Pancreas (tissue), 10 donors: ENCODE measurements at regions not wholly inside any gene's neighbourhood (a gene's known extent, or its start where the extent isn't known, plus 50 kb on each side); places are given as distances from the start of the nearest gene placed in this dataset.

Source experiments
- ATAC-seq, 4 donors: fragments of 200-7000 bp; cut with Tn5 transposase; one replicate each; pipeline versions ENCODE4 v1.8.0 to v1.9.1; 2020; ENCODE audit warnings: mild to moderate bottlenecking in 4 of 4, moderate library complexity in 4 of 4
- DNase-seq, 6 donors: peaks; one replicate each; pipeline ENCODE4 v3.0.0-alpha.2; 2020
- FAIRE-seq: peaks from 2 replicates; lab custom pipeline; 2012; peaks lifted over from hg19 to GRCh38; lab: Jason Lieb, UNC
- H3K27ac ChIP-seq, 4 donors: fragments of 200-600 bp; sonication (generic); 1 replicate in 3 of 4; 2 replicates in 1 of 4; pipeline versions ENCODE4 v1.5.0 to v1.8.0; 2020
- H3K27me3 ChIP-seq, 4 donors: fragments of 200-600 bp; one replicate each; pipeline ENCODE4 v1.8.0; 2021
- H3K36me3 ChIP-seq, 3 donors: fragments of 200-600 bp; sonication (generic) in 1 of 3; one replicate each; pipeline versions ENCODE4 v1.5.0 to v1.8.0; 2020 to 2021
- H3K4me1 ChIP-seq, 3 donors: fragments of 200-600 bp; one replicate each; pipeline ENCODE4 v1.8.0; 2021
- H3K4me3 ChIP-seq, 4 donors: fragments of 200-600 bp; sonication (generic) in 2 of 4; one replicate each; pipeline versions ENCODE4 v1.5.0 to v1.8.0; 2020 to 2021
- H3K9me3 ChIP-seq, 4 donors: fragments of 200-600 bp; one replicate each; pipeline ENCODE4 v1.8.0; 2021
- CTCF ChIP-seq, 4 donors: fragments of 200-600 bp; sonication (generic) in 3 of 4; IDR thresholded peaks; one replicate each; pipeline versions ENCODE4 v1.5.0 to v1.8.0; 2021; ENCODE audit warnings: antibody characterized with exemption in 4 of 4
- WGBS, 2 donors: extraction: QIAGEN DNeasy Blood & Tissue Kit; methylation state at CpG; one replicate each; pipeline ENCODE4 v1.1.7; 2013; 5-methylcytosine and 5-hydroxymethylcytosine counted together
- intact Hi-C, 3 donors: fragments of 100-400 bp; cut with DNase I; formaldehyde crosslinking; loops; one replicate each; pipeline versions ENCODE4 v1.11.1 to v1.14.2; 2022
- donor health status: healthy with polysubstance abuse.
- donor health status: DM: no; HTN: no; CAD: no; lungs with moderate emphysema.
- donor health status: DM: no; HTN: no; CAD: no.
- donor health status: control.
- donor health status: control.
- donor health status: Bipolar disorder and iron deficiency.
- donor health status: DM: yes; HTN: yes; CAD: no.
- donor health status: DM: no; HTN: no; CAD: no.
- donor health status: DM: no; HTN: no; CAD: no.
- donor health status: DM: yes; HTN: yes; CAD: no.

GRCh38 chr16:80109581-80109980, 431.2 kb upstream of the DYNLRB2 start:
- ATAC-seq = no peak

GRCh38 chr16:80107900-80108299, 432.9 kb upstream of the DYNLRB2 start:
- WGBS, 2 donors = 77 to 88% methylated on average over 3 of the region's 3 CpGs

More at GRCh38 chr16:80109581-80109980, 431.2 kb upstream of the DYNLRB2 start:
- intact Hi-C loops = no loop called here
- H3K36me3 ChIP-seq = no peaks in the 10 kb centered on the region
- H3K27me3 ChIP-seq = no peaks in the 10 kb centered on the region
- 65 to 68% methylated on average over 7 of the region's 7 CpGs for WGBS, 2 donors
- no peak overlapping the region for H3K27ac ChIP-seq
- DNase-seq = no peak
- no peak for FAIRE-seq
- TF ChIP-seq CTCF (IDR thresholded peaks at IDR 0.05) = no peak
- no peaks in the 10 kb centered on the region for H3K9me3 ChIP-seq
- no peaks in the 10 kb centered on the region for H3K4me1 ChIP-seq
- H3K4me3 ChIP-seq = no peak overlapping the region

GRCh38 chr16:80105751-80106150, 435.0 kb upstream of the DYNLRB2 start:
- no peak overlapping the region for H3K27ac ChIP-seq
- DNase-seq (no peak), ATAC-seq (no peak), FAIRE-seq (no peak)
- TF ChIP-seq CTCF (IDR thresholded peaks at IDR 0.05) = no peak
- no peaks in the 10 kb centered on the region for H3K4me1 ChIP-seq
- WGBS, 2 donors = 88 to 97% methylated on average over 1 of the region's 1 CpG
- intact Hi-C loops = no loop called here
- no peaks in the 10 kb centered on the region for H3K27me3 ChIP-seq
- H3K36me3 ChIP-seq = no peaks in the 10 kb centered on the region
- no peaks in the 10 kb centered on the region for H3K9me3 ChIP-seq
- H3K4me3 ChIP-seq = no peak overlapping the region

More at GRCh38 chr16:80107900-80108299, 432.9 kb upstream of the DYNLRB2 start:
- H3K4me3 ChIP-seq = no peak overlapping the region
- no peak for FAIRE-seq
- H3K27me3 ChIP-seq = no peaks in the 10 kb centered on the region
- no peak overlapping the region for H3K27ac ChIP-seq
- no peak for ATAC-seq
- no peak for DNase-seq
- no peaks in the 10 kb centered on the region for H3K9me3 ChIP-seq
- H3K36me3 ChIP-seq = no peaks in the 10 kb centered on the region
- no peak for TF ChIP-seq CTCF (IDR thresholded peaks at IDR 0.05)
- H3K4me1 ChIP-seq = no peaks in the 10 kb centered on the region
- intact Hi-C loops = no loop called here

GRCh38 chr16:80105160-80105559, 435.6 kb upstream of the DYNLRB2 start:
- DNase-seq (no peak), ATAC-seq (no peak), FAIRE-seq (no peak)
- Histone ChIP-seq H3K36me3 (no peaks in the 10 kb centered on the region), H3K27ac (no peak overlapping the region), H3K4me3 (no peak overlapping the region), H3K9me3 (no peaks in the 10 kb centered on the region), H3K4me1 (no peaks in the 10 kb centered on the region), H3K27me3 (no peaks in the 10 kb centered on the region)
- 47 to 53% methylated on average over 5 of the region's 5 CpGs for WGBS, 2 donors
- intact Hi-C loops = no loop called here
- no peak for TF ChIP-seq CTCF (IDR thresholded peaks at IDR 0.05)

GRCh38 chr16:80104401-80104800, 436.4 kb upstream of the DYNLRB2 start:
- Histone ChIP-seq H3K27me3 (no peaks in the 10 kb centered on the region), H3K36me3 (no peaks in the 10 kb centered on the region), H3K4me1 (no peaks in the 10 kb centered on the region), H3K9me3 (no peaks in the 10 kb centered on the region), H3K27ac (no peak overlapping the region), H3K4me3 (no peak overlapping the region)
- no peak for TF ChIP-seq CTCF (IDR thresholded peaks at IDR 0.05)
- DNase-seq = no peak
- WGBS, 2 donors = 93 to 94% methylated on average over 3 of the region's 3 CpGs
- FAIRE-seq = no peak
- no peak for ATAC-seq
- intact Hi-C loops = no loop called here
